Vagina (tissue), 2 donors: ENCODE measurements at regions not wholly inside any gene's neighbourhood (a gene's known extent, or its start where the extent isn't known, plus 50 kb on each side); places are given as distances from the start of the nearest gene placed in this dataset.

ENCODE experiments used
- CTCF ChIP-seq, 3 experiments: fragments of 450-650 bp in 2 of 3; fragments of 200-600 bp in 1 of 3; sonication (generic) in 1 of 3; IDR thresholded peaks; one replicate each; pipeline ENCODE4 v1.5.1; 2017 to 2019; ENCODE audit warnings: antibody characterized with exemption in 3 of 3, mild to moderate bottlenecking in 2 of 3, moderate library complexity in 2 of 3
- POLR2A ChIP-seq, 2 donors: fragments of 450-650 bp; IDR thresholded peaks; one replicate each; pipeline ENCODE4 v1.6.1; 2017; ENCODE audit warnings: antibody characterized with exemption in 2 of 2, mild to moderate bottlenecking in 2 of 2, moderate library complexity in 2 of 2

DNA sequence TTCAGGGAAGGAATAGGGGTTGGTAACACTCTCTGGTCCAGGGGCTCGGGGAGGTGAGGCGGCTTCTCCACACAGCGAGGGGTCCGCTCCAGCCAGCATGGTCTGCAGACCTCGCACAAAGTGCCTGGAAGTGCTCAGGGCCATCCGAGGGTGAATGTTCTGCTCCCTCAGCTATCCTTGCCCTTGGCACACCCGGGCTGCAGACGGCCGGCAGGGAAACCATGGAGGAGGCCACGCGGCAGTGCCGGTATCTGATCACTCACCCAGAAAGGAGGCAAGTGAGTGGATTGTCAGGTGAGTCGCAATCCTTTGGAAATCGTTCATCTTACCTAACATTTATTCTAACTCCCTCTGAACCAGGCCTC is 62.0 kb downstream of the DLL1 start:
- TF ChIP-seq CTCF (IDR thresholded peaks at IDR 0.05) (no peak), POLR2A (IDR thresholded peaks at IDR 0.05) (no peak)
